Right lobe of liver (tissue), 6 donors: ENCODE measurements at regions not wholly inside any gene's neighbourhood (a gene's known extent, or its start where the extent isn't known, plus 50 kb on each side); places are given as distances from the start of the nearest gene placed in this dataset.
A peak's percentile ranks its signal among the peaks of the same experiment; 100 is the strongest.

Experiments
- ATAC-seq, 4 donors: fragments of 200-7000 bp; cut with Tn5 transposase; one replicate each; pipeline ENCODE4 v1.9.1; 2020; ENCODE audit warnings: mild to moderate bottlenecking in 4 of 4, moderate library complexity in 4 of 4
- DNase-seq, 3 donors: peaks; one replicate each; pipeline ENCODE4 v3.0.0-alpha.2; 2020
- H3K27ac ChIP-seq, 3 donors: fragments of 200-600 bp; one replicate each; pipeline ENCODE4 v1.8.0; 2022
- H3K27me3 ChIP-seq, 2 donors: fragments of 200-600 bp; one replicate each; pipeline ENCODE4 v1.8.0; 2022
- H3K36me3 ChIP-seq, 4 donors: fragments of 200-600 bp; sonication (generic) in 1 of 4; one replicate each; pipeline versions ENCODE4 v1.5.1 to v1.8.0; 2017 to 2022; ENCODE audit warnings: control low read depth in 1 of 4
- H3K4me1 ChIP-seq, 4 donors: fragments of 200-600 bp; sonication (generic) in 1 of 4; one replicate each; pipeline versions ENCODE4 v1.5.1 to v1.8.0; 2017 to 2022; ENCODE audit warnings: control low read depth in 1 of 4
- H3K4me3 ChIP-seq, 3 donors: fragments of 200-600 bp; one replicate each; pipeline ENCODE4 v1.8.0; 2022
- H3K9me3 ChIP-seq, 4 donors: fragments of 200-600 bp; sonication (generic) in 1 of 4; one replicate each; pipeline versions ENCODE4 v1.5.1 to v1.8.0; 2017 to 2022; ENCODE audit warnings: control low read depth in 1 of 4
- CTCF ChIP-seq, 4 donors: fragments of 200-600 bp in 3 of 4; fragments of 450-650 bp in 1 of 4; IDR thresholded peaks; one replicate each; pipeline versions ENCODE4 v1.5.1 to v1.8.0; 2016 to 2022; ENCODE audit warnings: antibody characterized with exemption in 4 of 4, mild to moderate bottlenecking in 2 of 4
- POLR2A ChIP-seq: fragments of 450-650 bp; IDR thresholded peaks from one replicate; pipeline ENCODE4 v1.6.1; 2017; ENCODE audit warnings: antibody characterized with exemption, mild to moderate bottlenecking
- WGBS: methylation state at CpG from one replicate; pipeline ENCODE4 v1.1.6; 2018; ENCODE audit warnings: low coverage, low lambda C conversion rate; ENCODE audit not compliant: insufficient coverage; ENCODE audit errors: missing lambda C conversion rate; 5-methylcytosine and 5-hydroxymethylcytosine counted together
- intact Hi-C, 2 donors: fragments of 100-400 bp; cut with DNase I; formaldehyde crosslinking; loops; one replicate each; pipeline versions ENCODE4 v1.11.2 to v1.14.1; 2022
- donor health status: DM: no; HTN: yes; CAD: no.
- donor health status: DM: no; HTN: no; CAD: no.
- donor health status: DM: no; HTN: no; CAD: no.
- donor health status: DM: no; HTN: yes; CAD: no.
- donor health status: DM: no; HTN: yes; CAD: no.

- WGBS = 88% methylated on average over 2 of the region's 2 CpGs
These were observed 60.9 kb upstream of the ETS2 start for GRCh38 chr21:38744861-38745260.

GRCh38 chr21:38747810-38748209 lies 57.9 kb upstream of the ETS2 start:
- intact Hi-C loops = no loop called here
- no peaks in the 10 kb centered on the region for H3K36me3 ChIP-seq
- ATAC-seq = peak; percentile 26 to 68 (median 52)

More at GRCh38 chr21:38744861-38745260, 60.9 kb upstream of the ETS2 start:
- Histone ChIP-seq H3K36me3 (no peaks in the 10 kb centered on the region), H3K4me1 (peaks cover 0 to 10% (median 0%) of the 10 kb centered on the region in 4 donors), H3K4me3 (no peak overlapping the region), H3K27ac (no peak overlapping the region), H3K27me3 (no peaks in the 10 kb centered on the region), H3K9me3 (no peaks in the 10 kb centered on the region)
- TF ChIP-seq POLR2A (no peak), CTCF (IDR thresholded peaks at IDR 0.05) (no peak)
- DNase-seq (no peak), ATAC-seq (no peak)
- intact Hi-C loops = no loop called here

GRCh38 chr21:38751379-38752050 lies 54.2 kb upstream of the ETS2 start:
- Histone ChIP-seq H3K9me3 (no peaks in the 10 kb centered on the region), H3K4me1 (peaks cover 0 to 10% (median 0%) of the 10 kb centered on the region in 4 donors), H3K4me3 (no peak overlapping the region), H3K27me3 (no peaks in the 10 kb centered on the region), H3K36me3 (no peaks in the 10 kb centered on the region), H3K27ac (no peak overlapping the region)
- no peak for TF ChIP-seq CTCF (IDR thresholded peaks at IDR 0.05)
- TF ChIP-seq POLR2A = no peak
- DNase-seq = peak in 1 of 3 donors; percentile 42
- ATAC-seq = peak; percentile 24 to 70 (median 40)
- intact Hi-C loops = no loop called here
- 72% methylated on average over 18 of the region's 27 CpGs for WGBS

More at GRCh38 chr21:38747810-38748209, 57.9 kb upstream of the ETS2 start:
- H3K4me1 ChIP-seq = peaks cover 0 to 10% (median 0%) of the 10 kb centered on the region in 4 donors
- no peak for DNase-seq
- TF ChIP-seq CTCF (IDR thresholded peaks at IDR 0.05) = no peak
- no peak for TF ChIP-seq POLR2A
- H3K4me3 ChIP-seq = no peak overlapping the region
- no peaks in the 10 kb centered on the region for H3K9me3 ChIP-seq
- H3K27ac ChIP-seq = no peak overlapping the region
- WGBS = 31% methylated on average over 4 of the region's 4 CpGs
- no peaks in the 10 kb centered on the region for H3K27me3 ChIP-seq

- intact Hi-C loops = no loop called here
- no peak overlapping the region for H3K4me3 ChIP-seq
- H3K27ac ChIP-seq = no peak overlapping the region
- peaks cover 0 to 10% (median 0%) of the 10 kb centered on the region in 4 donors for H3K4me1 ChIP-seq
- 61% methylated on average over 4 of the region's 11 CpGs for WGBS
- no peaks in the 10 kb centered on the region for H3K36me3 ChIP-seq
- peak in 1 of 4 donors; percentile 8 for ATAC-seq
- no peak for DNase-seq
- TF ChIP-seq CTCF (IDR thresholded peaks at IDR 0.05) (no peak), POLR2A (no peak)
- no peaks in the 10 kb centered on the region for H3K27me3 ChIP-seq
- H3K9me3 ChIP-seq = no peaks in the 10 kb centered on the region
These were observed 53.7 kb upstream of the ETS2 start for GRCh38 chr21:38752051-38752505.
